ENCODE measurements at regions not wholly inside any gene's neighbourhood (a gene's known extent, or its start where the extent isn't known, plus 50 kb on each side); places are given as distances from the start of the nearest gene placed in this dataset.

DNA sequence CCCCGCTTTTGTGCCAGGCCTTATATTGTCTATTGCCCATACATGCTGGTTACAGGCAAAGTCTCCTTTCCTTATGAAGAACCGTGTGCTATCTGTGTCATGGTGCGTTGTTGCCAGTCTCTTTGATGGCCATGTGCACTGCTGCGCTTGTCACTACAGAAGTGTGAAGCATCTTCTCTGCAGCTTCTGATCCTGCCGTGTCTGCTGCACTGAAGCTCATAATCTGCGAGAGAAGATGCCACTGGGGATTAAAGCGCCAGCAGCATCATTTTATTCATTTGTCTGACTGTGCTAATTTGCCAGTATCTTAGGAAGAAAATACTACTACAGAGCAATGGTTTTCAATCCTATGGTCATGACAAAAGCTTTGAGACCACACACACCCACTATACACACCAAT lies 330.1 kb downstream of the FAT3 start:
- TF ChIP-seq, protein P1, sequence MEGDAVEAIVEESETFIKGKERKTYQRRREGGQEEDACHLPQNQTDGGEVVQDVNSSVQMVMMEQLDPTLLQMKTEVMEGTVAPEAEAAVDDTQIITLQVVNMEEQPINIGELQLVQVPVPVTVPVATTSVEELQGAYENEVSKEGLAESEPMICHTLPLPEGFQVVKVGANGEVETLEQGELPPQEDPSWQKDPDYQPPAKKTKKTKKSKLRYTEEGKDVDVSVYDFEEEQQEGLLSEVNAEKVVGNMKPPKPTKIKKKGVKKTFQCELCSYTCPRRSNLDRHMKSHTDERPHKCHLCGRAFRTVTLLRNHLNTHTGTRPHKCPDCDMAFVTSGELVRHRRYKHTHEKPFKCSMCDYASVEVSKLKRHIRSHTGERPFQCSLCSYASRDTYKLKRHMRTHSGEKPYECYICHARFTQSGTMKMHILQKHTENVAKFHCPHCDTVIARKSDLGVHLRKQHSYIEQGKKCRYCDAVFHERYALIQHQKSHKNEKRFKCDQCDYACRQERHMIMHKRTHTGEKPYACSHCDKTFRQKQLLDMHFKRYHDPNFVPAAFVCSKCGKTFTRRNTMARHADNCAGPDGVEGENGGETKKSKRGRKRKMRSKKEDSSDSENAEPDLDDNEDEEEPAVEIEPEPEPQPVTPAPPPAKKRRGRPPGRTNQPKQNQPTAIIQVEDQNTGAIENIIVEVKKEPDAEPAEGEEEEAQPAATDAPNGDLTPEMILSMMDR (IDR thresholded peaks at IDR 0.05), result no peak
- no peak for TF ChIP-seq POLR2A (IDR thresholded peaks at IDR 0.05)

Measured in heart left ventricle (tissue), 13 donors.